B cell (primary cell): ENCODE measurements at regions not wholly inside any gene's neighbourhood (a gene's known extent, or its start where the extent isn't known, plus 50 kb on each side); places are given as distances from the start of the nearest gene placed in this dataset.

Experiments used
- ATAC-seq: fragments of 200-7000 bp; cut with Tn5 transposase; one replicate; pipeline ENCODE4 v1.10.0; 2021; ENCODE audit warnings: low read depth, mild to moderate bottlenecking, moderate number of reproducible peaks, moderate library complexity
- CTCF ChIA-PET: fragments of 350-600 bp; sonication (Branson Sonifier 250); formaldehyde crosslinking; loops from one replicate; lab custom pipeline; 2021; ENCODE audit warnings: antibody characterized with exemption, inconsistent platforms; lab: Charles Lee
- POLR2A ChIA-PET: fragments of 350-600 bp; sonication (Branson Sonifier 250); formaldehyde crosslinking; loops from one replicate; lab custom pipeline; 2021; ENCODE audit warnings: antibody characterized with exemption; lab: Charles Lee
- DNase-seq: peaks from one replicate; pipeline ENCODE4 v3.0.0; 2013
- H2AFZ ChIP-seq: 2 replicates; pipeline ENCODE4 v1.6.1; 2012; ENCODE audit warnings: mild to moderate bottlenecking, low read depth, low read length; ENCODE audit not compliant: insufficient read depth, poor library complexity, severe bottlenecking
- H3K27ac ChIP-seq, 2 donors: 1 replicate in 1 of 2; 2 replicates in 1 of 2; pipeline ENCODE4 v1.5.1; 2012 to 2013; ENCODE audit warnings: low read length in 2 of 2, mild to moderate bottlenecking in 2 of 2, moderate library complexity in 1 of 2
- H3K27me3 ChIP-seq, 4 experiments: fragments of 200-600 bp in 1 of 4; sonication (generic) in 1 of 4; replicated peaks in 1 of 4; 1 replicate in 2 of 4; 2 replicates in 2 of 4; pipeline versions ENCODE4 v1.6.1 to v1.7.0; 2013 to 2016; ENCODE audit warnings: low read length in 3 of 4, mild to moderate bottlenecking in 2 of 4, mixed read lengths in 1 of 4, moderate library complexity in 1 of 4; ENCODE audit not compliant: insufficient read depth in 4 of 4, control insufficient read depth in 3 of 4; ENCODE audit errors: control extremely low read depth in 1 of 4
- H3K36me3 ChIP-seq, 2 experiments: replicated peaks in 1 of 2; 1 replicate in 1 of 2; 2 replicates in 1 of 2; pipeline versions ENCODE4 v1.6.1 to v1.7.1; 2013; ENCODE audit warnings: low read length in 1 of 2; ENCODE audit not compliant: insufficient read depth in 2 of 2, control insufficient read depth in 1 of 2; ENCODE audit errors: control extremely low read depth in 1 of 2, extremely low read depth in 1 of 2
- H3K4me1 ChIP-seq, 2 donors: fragments of 200-600 bp in 1 of 2; sonication (generic) in 1 of 2; 1 replicate in 1 of 2; 2 replicates in 1 of 2; pipeline versions ENCODE4 v1.5.1 to v1.6.1; 2013 to 2017; ENCODE audit warnings: low read length in 2 of 2; ENCODE audit not compliant: control insufficient read depth in 2 of 2, insufficient read depth in 2 of 2
- H3K4me2 ChIP-seq: replicated peaks from 2 replicates; pipeline ENCODE3; 2012; ENCODE audit warnings: mild to moderate bottlenecking, low read depth, low read length; ENCODE audit not compliant: poor library complexity, severe bottlenecking
- H3K4me3 ChIP-seq, 5 experiments: fragments of 200-600 bp in 1 of 5; sonication (generic) in 1 of 5; 1 replicate in 3 of 5; 2 replicates in 2 of 5; pipeline versions ENCODE4 v1.5.1 to v1.7.0; 2011 to 2016; ENCODE audit warnings: low read length in 4 of 5, mild to moderate bottlenecking in 4 of 5, low read depth in 2 of 5, control low read depth in 1 of 5, moderate library complexity in 1 of 5; ENCODE audit not compliant: insufficient read depth in 1 of 5; ENCODE audit errors: control extremely low read depth in 1 of 5, extremely low read depth in 1 of 5
- H3K79me2 ChIP-seq: fragments of 200-600 bp; sonication (generic); one replicate; pipeline ENCODE4 v1.6.0; 2016; ENCODE audit warnings: low read length; ENCODE audit not compliant: control insufficient read depth, insufficient read depth
- H3K9ac ChIP-seq: fragments of 200-600 bp; sonication (generic); 2 replicates; pipeline ENCODE4 v1.6.1; 2017; ENCODE audit warnings: mild to moderate bottlenecking, low read length, moderate library complexity
- H3K9me3 ChIP-seq, 3 donors: one replicate each; pipeline versions ENCODE4 v1.6.1 to v1.7.1; 2013; ENCODE audit warnings: low read length in 2 of 3; ENCODE audit not compliant: control insufficient read depth in 2 of 3, insufficient read depth in 1 of 3; ENCODE audit errors: control extremely low read depth in 1 of 3
- H4K20me1 ChIP-seq: 2 replicates; pipeline ENCODE4 v1.6.0; 2012; ENCODE audit warnings: mild to moderate bottlenecking, low read length; ENCODE audit not compliant: insufficient read depth, control insufficient read depth, poor library complexity, severe bottlenecking
- H3K27ac Mint-ChIP-seq: one replicate; pipeline ENCODE4 v1.8.0; 2021; ENCODE audit warnings: mixed read lengths
- H3K27me3 Mint-ChIP-seq: one replicate; pipeline ENCODE4 v1.8.0; 2021; ENCODE audit warnings: mixed read lengths
- H3K4me1 Mint-ChIP-seq: one replicate; pipeline ENCODE4 v1.8.0; 2021; ENCODE audit warnings: mixed read lengths
- H3K4me3 Mint-ChIP-seq: one replicate; pipeline ENCODE4 v1.8.0; 2021; ENCODE audit warnings: mixed read lengths
- H3K9me3 Mint-ChIP-seq: one replicate; pipeline ENCODE4 v1.8.0; 2022; ENCODE audit warnings: mixed read lengths; ENCODE audit not compliant: insufficient read depth
- CTCF ChIP-seq: fragments of 200-600 bp; IDR thresholded peaks from one replicate; pipeline ENCODE4 v1.8.0; 2022; ENCODE audit warnings: antibody characterized with exemption, mild to moderate bottlenecking
- EZH2 ChIP-seq: IDR thresholded peaks from 2 replicates; pipeline ENCODE4 v1.6.1; 2012; ENCODE audit warnings: borderline replicate concordance, low read depth, mild to moderate bottlenecking, moderate library complexity, low read length; ENCODE audit not compliant: insufficient read depth, poor library complexity, severe bottlenecking
- WGBS: methylation state at CpG from one replicate; pipeline ENCODE4 v1.1.5; 2013; ENCODE audit warnings: missing lambda C conversion rate; ENCODE audit not compliant: insufficient coverage; 5-methylcytosine and 5-hydroxymethylcytosine counted together
- intact Hi-C: fragments of 100-400 bp; cut with micrococcal nuclease; formaldehyde crosslinking; loops from one replicate; pipeline ENCODE4 v1.10.0; 2022

GRCh38 chr14:41055589-41055988 is 551.1 kb upstream of the LRFN5 start:
- no peaks in the 10 kb centered on the region for H3K9me3 ChIP-seq
- WGBS: no CpG with 5 or more reads among the region's 1 CpG
- H3K4me1 ChIP-seq: no peaks in the 10 kb centered on the region
- no peaks in the 10 kb centered on the region for H3K36me3 ChIP-seq
- H3K27me3 Mint-ChIP-seq: no peaks in the 10 kb centered on the region
- no peaks in the 10 kb centered on the region for H3K9me3 Mint-ChIP-seq
- no peaks in the 10 kb centered on the region for H3K27me3 ChIP-seq
- H3K4me1 Mint-ChIP-seq: no peaks in the 10 kb centered on the region
- no peak overlapping the region for H3K27ac ChIP-seq
- H3K4me3 ChIP-seq: no peak overlapping the region
- TF ChIP-seq CTCF (no peak), EZH2 (no peak)
- no peaks in the 10 kb centered on the region for H4K20me1 ChIP-seq
- H3K4me3 Mint-ChIP-seq: no peak overlapping the region
- H3K79me2 ChIP-seq: no peaks in the 10 kb centered on the region
- POLR2A ChIA-PET: no interaction called here
- intact Hi-C loops: no loop called here
- DNase-seq: no peak
- CTCF ChIA-PET: no interaction called here
- no peak overlapping the region for H3K4me2 ChIP-seq
- H2AFZ ChIP-seq: no peak overlapping the region
- H3K27ac Mint-ChIP-seq: no peak overlapping the region
- no peak for ATAC-seq
- no peak overlapping the region for H3K9ac ChIP-seq

GRCh38 chr14:41051801-41052200 is 554.9 kb upstream of the LRFN5 start:
- H3K4me1 Mint-ChIP-seq: no peaks in the 10 kb centered on the region
- no peaks in the 10 kb centered on the region for H3K36me3 ChIP-seq
- no peaks in the 10 kb centered on the region for H3K27me3 Mint-ChIP-seq
- POLR2A ChIA-PET: no interaction called here
- WGBS: 80% methylated on average over 4 of the region's 7 CpGs
- TF ChIP-seq EZH2: no peak
- TF ChIP-seq CTCF: no peak
- H3K4me1 ChIP-seq: no peaks in the 10 kb centered on the region
- H3K9me3 ChIP-seq: no peaks in the 10 kb centered on the region
- H3K27ac Mint-ChIP-seq: no peak overlapping the region
- no peak overlapping the region for H3K27ac ChIP-seq
- H3K79me2 ChIP-seq: no peaks in the 10 kb centered on the region
- H3K9me3 Mint-ChIP-seq: no peaks in the 10 kb centered on the region
- no peak overlapping the region for H3K4me2 ChIP-seq
- CTCF ChIA-PET: no interaction called here
- no peaks in the 10 kb centered on the region for H4K20me1 ChIP-seq
- no peak for DNase-seq
- intact Hi-C loops: no loop called here
- no peak overlapping the region for H3K9ac ChIP-seq
- ATAC-seq: no peak
- no peak overlapping the region for H2AFZ ChIP-seq
- no peak overlapping the region for H3K4me3 ChIP-seq
- no peaks in the 10 kb centered on the region for H3K27me3 ChIP-seq
- no peak overlapping the region for H3K4me3 Mint-ChIP-seq
